HG03103 (cell line): ENCODE measurements at regions not wholly inside any gene's neighbourhood (a gene's known extent, or its start where the extent isn't known, plus 50 kb on each side); places are given as distances from the start of the nearest gene placed in this dataset.
"Not testable (repeated sequence)": the region's sequence is repeated elsewhere in the genome, so short reads cannot be mapped to it uniquely, and the experiment has no call there.

Experiments used
- ATAC-seq: cut with Tn5 transposase; IDR thresholded peaks from one replicate; pipeline ENCODE4 v1.9.1; 2021; ENCODE audit warnings: low read depth; ENCODE audit not compliant: unreplicated experiment

DNA sequence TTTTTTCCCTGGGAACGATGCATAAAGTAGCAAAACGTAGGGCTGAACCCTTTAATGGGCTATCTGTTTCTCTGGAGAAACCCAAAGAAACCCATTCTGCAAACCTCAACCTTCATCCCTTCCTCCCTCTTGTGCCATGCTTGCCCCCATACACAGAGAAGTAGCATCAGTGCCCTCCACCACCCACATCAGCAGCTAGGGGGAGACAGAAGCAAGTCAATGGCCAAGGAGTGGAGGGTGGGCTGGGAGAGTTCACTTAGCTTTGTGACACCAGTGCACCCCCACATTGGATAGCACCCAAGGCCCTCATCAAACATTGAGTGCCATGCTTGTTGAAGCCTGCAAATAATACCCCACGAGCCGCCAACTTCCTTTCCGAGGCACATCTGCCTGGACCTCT lies 282.4 kb downstream of the ABCC12 start:
- ATAC-seq = no peak

DNA sequence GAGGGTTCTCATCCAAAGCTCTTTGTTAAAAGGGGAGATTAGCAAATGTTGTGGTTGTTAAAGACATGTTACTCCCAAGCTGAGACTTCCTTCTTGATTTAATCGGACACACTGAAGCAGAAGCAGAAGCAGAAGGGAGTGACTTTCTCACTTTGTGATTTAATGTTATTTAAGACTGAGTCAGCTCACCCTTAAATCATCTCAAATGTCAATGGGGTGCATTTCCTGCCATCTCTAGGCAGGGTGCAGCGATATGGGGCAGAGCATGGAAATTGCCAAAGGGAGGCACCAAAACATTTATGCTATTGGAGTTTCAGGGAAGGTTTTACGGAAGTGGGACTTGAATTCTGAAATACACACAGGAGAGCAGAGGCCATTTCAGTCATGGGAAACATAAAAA lies 283.6 kb downstream of the ABCC12 start:
- no peak for ATAC-seq

DNA sequence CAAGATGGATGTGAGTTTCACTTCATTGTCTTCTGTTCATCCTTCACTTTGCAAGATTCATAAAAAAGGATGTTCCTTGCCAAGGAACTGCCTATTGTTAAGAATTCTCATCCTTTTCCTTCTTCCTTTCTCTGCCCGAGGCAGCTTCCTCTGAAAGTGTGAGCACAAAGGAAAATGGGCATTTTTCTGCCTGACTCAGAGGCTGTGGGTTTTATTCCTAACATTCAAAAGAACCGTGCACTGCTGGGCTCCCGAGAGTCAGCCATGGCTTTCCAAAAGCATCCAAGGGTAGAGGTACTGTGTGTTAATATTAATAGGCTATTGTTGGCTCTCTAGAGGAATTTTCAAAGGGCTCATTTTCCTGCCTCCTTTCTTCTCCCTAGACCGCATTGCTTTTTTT lies 289.4 kb downstream of the ABCC12 start:
- ATAC-seq = no peak

- ATAC-seq = no peak
These were observed 290.4 kb downstream of the ABCC12 start for GRCh38 chr16:47865337-47865855.

- ATAC-seq = not testable (repeated sequence)
These were observed 291.5 kb downstream of the ABCC12 start for GRCh38 chr16:47864262-47864661.

DNA sequence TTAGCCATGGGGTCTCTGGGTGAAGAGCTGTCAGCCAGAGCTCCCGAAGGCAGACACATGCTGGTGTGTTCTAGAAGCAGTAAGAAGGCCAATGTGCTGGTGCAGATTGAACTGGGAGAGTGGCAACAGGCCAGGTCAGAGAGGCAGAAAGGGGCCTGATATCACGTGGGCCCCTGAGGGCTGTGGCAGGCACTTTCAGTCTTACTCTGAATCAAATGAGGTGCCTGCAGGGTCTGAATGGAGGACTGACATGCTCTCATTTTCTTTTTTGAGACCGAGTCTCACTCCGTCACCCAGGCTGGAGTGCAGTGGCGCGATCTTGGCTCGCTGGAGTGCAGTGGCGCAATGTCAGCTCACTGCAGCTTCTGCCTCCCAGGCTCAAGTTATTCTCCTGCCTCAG lies 293.8 kb downstream of the ABCC12 start:
- no peak for ATAC-seq

DNA sequence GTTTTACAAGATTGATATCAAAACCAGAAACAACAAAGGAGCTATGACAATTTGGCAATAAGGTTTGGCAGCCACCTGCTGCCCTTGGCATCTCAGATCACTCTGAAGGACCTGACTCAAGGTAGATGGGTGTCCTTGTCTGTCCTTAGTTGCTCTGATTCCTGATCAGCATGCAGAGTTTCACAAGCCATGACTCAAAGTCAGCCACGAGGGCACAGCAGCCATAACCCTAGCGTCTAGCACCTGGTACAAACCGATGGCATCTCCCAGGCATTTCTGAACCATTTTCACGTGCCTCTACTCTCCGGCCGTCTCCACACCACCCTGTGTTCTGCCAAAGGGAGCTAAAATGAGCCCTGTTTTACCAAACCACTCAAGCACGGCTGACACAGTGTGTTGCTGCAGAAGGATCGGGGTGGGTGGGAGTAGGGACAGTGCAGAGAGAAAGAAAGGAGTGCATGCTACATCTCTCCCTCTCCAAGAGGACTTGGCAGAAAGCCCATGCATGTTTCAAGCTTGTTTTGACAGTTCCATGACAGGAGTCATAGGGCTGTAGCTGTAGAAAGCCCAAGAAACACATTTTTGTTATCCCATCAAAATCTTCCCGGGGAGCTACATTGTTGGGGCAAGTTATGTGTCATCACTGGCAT lies 297.3 kb downstream of the ABCC12 start:
- no peak for ATAC-seq

DNA sequence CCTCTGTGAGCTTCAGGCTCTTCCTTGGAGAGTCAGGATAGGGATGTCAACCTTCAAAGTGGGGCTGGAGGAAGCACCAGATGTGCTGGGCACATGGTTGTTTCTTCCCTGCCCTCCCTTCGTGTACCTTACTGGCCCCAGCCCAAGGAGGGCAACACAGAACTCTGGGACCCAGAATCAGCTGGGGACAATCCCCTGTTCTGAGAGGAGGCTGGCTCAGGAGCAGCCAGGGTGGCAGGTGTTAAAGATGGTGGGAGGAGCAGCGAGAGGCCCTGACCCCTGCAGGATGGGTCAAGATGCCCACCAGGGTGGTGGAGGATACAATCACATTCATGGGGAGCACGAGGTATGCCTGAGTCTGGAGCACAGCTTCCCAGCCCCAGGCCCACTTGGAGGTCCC lies 300.4 kb downstream of the ABCC12 start:
- ATAC-seq = no peak

DNA sequence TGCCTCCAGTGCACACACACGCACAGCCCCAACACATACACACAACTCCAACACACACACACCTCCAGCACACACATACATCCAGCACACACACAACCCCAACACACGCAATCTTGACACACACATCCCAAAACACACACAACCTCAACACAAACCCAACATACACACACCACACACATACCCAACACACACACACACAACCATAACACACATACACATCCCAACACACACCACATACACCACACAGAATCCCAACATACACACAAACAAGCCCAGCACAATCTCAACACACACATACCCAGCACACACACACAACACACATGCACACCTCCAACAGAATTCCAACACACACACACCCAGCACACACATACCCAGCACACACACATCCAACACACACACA lies 301.1 kb downstream of the ABCC12 start:
- no peak for ATAC-seq

DNA sequence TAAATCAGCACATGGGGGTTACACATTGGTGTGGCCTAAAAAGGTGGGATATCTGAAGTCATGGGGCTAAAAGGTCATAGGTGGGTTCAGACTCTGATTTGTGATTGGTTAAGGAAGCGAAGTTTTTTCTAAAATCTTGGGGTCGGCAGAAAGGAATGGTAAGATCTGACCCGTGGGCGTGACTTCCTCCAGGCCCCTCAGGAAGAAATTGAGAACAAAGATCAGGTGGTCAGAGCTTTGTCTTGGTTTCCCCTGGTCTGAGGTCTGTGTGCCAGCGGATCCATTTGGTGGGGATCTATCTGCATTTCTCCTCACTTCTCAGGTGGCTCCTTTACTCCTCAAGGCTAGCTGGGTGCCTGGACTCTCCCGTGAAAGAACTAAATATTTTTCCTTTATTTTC lies 302.8 kb downstream of the ABCC12 start:
- ATAC-seq = no peak

GRCh38 chr16:47851146-47851545 lies 304.6 kb downstream of the ABCC12 start:
- ATAC-seq = no peak

DNA sequence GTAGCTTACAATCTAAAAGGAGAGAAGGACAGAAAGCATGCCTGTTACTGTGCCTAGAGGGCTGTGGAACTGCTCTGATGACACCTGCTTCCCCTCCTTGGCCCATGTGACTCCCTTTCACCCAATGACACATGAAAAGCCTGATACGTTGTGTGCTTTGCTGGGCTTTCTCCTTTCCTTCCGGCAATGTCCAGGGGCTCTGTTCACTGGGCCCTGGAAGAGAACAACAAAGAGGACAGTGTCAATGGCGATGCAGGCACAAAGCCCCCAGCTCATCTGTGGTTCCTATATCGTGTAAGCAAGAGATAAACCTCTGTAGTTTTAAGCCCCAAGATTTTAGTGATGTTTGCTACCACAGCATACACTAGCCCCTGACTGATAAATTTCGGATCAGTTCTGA lies 306.1 kb downstream of the ABCC12 start:
- no peak for ATAC-seq

GRCh38 chr16:47848421-47849109 lies 307.2 kb downstream of the ABCC12 start:
- ATAC-seq = no peak

- ATAC-seq = no peak
These were observed 308.4 kb downstream of the ABCC12 start for GRCh38 chr16:47847220-47847970.

DNA sequence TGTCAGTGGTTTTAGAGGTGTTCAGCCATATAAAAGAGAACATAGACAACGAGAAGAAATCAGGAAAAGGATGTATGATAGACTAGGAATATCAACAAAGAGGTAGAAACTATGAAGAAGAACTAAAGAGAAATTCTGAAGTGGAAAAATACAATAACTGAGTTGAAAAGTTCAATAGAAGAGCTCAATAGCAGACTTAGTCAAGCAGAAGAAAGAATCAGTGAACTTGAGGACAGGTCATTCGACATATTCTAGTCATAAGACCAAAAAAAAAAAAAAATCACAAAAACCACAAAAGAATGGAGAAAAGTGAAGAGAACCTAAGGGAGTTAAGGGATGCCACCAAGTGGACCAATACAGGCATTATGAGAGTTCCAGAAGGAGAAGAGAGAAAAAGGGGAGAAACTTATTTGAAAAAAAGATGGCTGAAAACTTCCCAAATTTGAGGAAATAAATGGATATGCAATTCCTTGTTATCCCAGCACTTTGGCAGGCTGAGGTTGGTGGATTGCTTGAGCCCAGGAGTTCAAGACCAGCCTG lies 321.2 kb downstream of the ABCC12 start:
- ATAC-seq = no peak

DNA sequence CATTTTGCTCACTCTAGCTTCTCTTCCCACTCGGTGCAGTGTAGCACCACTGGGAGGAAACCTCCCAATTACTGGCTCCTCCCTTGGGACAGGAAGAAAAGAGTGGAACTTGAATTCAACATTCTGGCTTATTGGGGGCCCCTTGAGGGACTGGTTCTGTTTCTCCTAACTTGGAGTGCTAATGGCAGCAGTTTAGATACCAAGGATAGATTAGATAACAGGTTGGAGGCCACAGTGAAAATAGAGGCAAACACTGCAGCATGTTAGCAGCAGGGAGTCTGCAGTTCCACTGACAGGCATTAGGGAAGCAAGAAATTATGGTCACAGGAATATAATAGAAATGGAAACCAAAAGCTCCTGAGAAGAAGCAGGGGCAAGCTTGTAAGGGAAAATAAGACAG lies 322.0 kb downstream of the ABCC12 start:
- no peak for ATAC-seq

- ATAC-seq = no peak
These were observed 325.8 kb downstream of the ABCC12 start for GRCh38 chr16:47829850-47830600.

GRCh38 chr16:47826070-47826469 lies 329.7 kb downstream of the ABCC12 start:
- ATAC-seq = no peak

DNA sequence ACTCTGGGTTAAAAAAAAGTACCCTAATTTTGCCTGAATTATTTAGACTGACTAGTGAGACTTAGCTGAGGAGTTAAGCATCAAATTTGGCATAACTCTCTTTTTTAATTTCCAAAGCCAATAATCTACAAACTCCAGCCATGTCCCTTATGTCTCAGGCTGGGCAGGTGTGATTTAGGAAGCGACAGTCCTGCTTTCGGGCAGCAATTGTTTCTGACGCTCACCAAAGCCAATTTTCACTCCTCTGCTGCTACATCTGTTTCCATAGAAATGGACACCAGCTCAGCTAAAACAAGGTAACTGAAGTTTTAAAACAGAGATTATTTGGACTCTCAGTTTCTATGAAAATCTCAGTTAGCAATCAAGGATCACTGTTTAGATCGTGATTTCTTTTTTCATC lies 338.7 kb downstream of the ABCC12 start:
- ATAC-seq = no peak

- no peak for ATAC-seq
These were observed 339.3 kb downstream of the ABCC12 start for GRCh38 chr16:47816511-47816910.

DNA sequence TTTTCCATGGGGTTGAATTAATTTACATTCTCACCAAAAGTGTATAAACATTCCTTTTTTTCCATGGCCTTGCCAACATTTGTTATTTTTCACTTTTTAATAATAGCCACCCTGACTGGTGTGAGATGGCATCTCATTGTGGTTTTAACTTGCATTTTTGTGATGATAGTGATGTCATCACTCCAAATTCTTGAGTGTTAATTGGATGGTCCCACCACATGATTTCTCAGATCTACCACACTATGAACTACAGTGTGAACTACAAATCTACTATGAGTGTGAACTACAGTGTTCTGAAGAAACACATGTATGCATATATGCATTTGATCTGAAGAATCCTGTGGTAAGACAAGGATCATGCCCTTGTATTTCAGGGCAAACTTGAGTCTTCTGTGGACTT lies 340.1 kb downstream of the ABCC12 start:
- no peak for ATAC-seq
